H54 (cell line): ENCODE measurements at regions not wholly inside any gene's neighbourhood (a gene's known extent, or its start where the extent isn't known, plus 50 kb on each side); places are given as distances from the start of the nearest gene placed in this dataset.
A peak's percentile ranks its signal among the peaks of the same experiment; 100 is the strongest.

Experiments used
- DNase-seq: peaks from one replicate; pipeline ENCODE4 v3.0.0; 2011; ENCODE audit warnings: low spot score, mixed read lengths; ENCODE audit not compliant: insufficient read length
- FAIRE-seq: peaks from 3 replicates; lab custom pipeline; 2011; peaks lifted over from hg19 to GRCh38; lab: Jason Lieb, UNC
- POLR2A ChIP-seq: IDR thresholded peaks from 2 replicates; pipeline ENCODE4 v1.6.1; 2011; ENCODE audit warnings: low read depth, mild to moderate bottlenecking, low read length

GRCh38 chr10:61153771-61154170, 209.8 kb upstream of the RHOBTB1 start:
- DNase-seq (no peak), FAIRE-seq (no peak)
- TF ChIP-seq POLR2A, result no peak

- TF ChIP-seq POLR2A, result no peak
- DNase-seq (no peak), FAIRE-seq (no peak)
Measured at GRCh38 chr10:61151059-61151458, 207.1 kb upstream of the RHOBTB1 start.

- no peak for TF ChIP-seq POLR2A
- DNase-seq, result no peak
- no peak for FAIRE-seq
Measured at GRCh38 chr10:61148451-61148850, 204.5 kb upstream of the RHOBTB1 start.

GRCh38 chr10:61142987-61143386, 199.0 kb upstream of the RHOBTB1 start:
- no peak for TF ChIP-seq POLR2A
- FAIRE-seq (no peak), DNase-seq (no peak)

GRCh38 chr10:61140765-61141392, 196.9 kb upstream of the RHOBTB1 start:
- no peak for TF ChIP-seq POLR2A
- DNase-seq (peak; percentile 3), FAIRE-seq (peak; percentile 88)

GRCh38 chr10:61139592-61139953, 195.6 kb upstream of the RHOBTB1 start:
- DNase-seq, result no peak
- no peak for TF ChIP-seq POLR2A
- no peak for FAIRE-seq

- no peak for TF ChIP-seq POLR2A
- DNase-seq (no peak), FAIRE-seq (no peak)
Measured at GRCh38 chr10:61138708-61139591, 195.0 kb upstream of the RHOBTB1 start.

DNA sequence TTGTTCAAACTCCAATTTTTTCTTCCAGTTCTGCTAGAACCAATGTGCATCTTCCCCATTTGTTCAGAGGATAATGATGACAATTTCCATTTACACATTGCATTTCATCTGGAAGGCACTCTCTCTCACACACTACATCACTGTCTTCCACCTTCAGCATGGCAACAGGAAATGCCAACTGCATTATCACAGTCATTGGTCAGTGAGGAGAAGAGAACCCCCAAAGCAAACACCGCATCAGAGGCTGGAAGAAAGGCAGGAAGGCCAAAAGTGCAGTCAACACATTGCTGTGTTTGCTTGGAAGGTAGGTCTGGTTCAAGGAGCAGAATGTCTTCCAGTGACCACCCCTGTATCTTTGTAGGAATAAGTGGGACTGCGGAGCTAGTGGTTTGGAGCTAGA, 192.2 kb upstream of the RHOBTB1 start:
- TF ChIP-seq POLR2A, result no peak
- FAIRE-seq (peak; percentile 43), DNase-seq (peak; percentile 1)

DNA sequence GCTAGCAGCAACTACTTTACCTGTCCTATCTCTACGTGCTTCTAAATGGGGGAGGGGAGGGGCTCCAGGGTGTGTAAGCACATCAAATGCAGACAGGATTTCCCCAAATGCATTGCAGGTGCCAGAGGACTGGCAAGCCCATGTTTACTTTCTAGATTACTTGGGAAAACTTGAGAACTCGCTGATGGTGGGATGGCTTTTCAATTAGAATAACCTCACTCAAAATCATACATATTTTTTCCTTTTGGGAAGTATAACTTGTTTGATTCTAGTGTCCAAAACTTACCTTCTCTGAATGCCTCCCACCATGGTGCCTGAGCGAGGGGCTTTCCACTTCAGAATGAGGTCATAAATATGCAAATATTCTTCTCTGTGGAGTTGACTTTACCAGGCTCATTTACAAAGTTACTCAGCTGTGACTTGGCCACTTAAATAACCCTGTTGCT, 191.3 kb upstream of the RHOBTB1 start:
- DNase-seq (no peak), FAIRE-seq (no peak)
- TF ChIP-seq POLR2A, result no peak

GRCh38 chr10:61130366-61130765, 186.4 kb upstream of the RHOBTB1 start:
- FAIRE-seq (no peak), DNase-seq (no peak)
- no peak for TF ChIP-seq POLR2A

GRCh38 chr10:61128196-61128595, 184.2 kb upstream of the RHOBTB1 start:
- no peak for FAIRE-seq

DNA sequence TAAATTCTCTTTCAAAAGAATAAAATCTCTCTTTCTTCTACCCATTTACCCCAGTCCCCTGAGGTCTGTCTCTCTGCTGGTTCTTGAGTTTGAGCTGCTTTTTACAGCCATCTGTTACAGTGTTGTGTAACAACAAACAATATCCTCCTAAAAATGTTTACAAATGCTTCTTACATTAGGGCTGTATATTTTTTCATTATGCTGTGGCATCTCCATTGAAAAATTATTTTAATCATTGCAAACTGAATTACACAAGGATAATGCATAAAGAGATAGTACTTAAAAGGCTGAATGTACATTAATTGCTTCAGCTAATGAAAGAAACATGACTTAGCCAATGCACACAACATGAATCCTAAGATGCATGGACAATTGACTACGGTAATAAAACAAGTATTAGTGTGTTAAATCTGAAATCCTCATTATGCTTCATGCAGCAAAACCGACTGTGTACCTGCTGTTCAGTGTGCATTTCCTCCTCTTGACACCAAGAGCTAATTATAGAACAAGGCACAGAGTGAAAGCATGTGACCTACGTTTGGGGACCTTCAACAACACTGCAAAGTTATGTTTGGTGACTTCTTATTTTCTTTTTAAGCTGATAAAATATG, 181.7 kb upstream of the RHOBTB1 start:
- FAIRE-seq (no peak), DNase-seq (no peak)
- TF ChIP-seq POLR2A, result no peak

More at GRCh38 chr10:61128196-61128595, 184.2 kb upstream of the RHOBTB1 start:
- TF ChIP-seq POLR2A, result no peak
- no peak for DNase-seq

DNA sequence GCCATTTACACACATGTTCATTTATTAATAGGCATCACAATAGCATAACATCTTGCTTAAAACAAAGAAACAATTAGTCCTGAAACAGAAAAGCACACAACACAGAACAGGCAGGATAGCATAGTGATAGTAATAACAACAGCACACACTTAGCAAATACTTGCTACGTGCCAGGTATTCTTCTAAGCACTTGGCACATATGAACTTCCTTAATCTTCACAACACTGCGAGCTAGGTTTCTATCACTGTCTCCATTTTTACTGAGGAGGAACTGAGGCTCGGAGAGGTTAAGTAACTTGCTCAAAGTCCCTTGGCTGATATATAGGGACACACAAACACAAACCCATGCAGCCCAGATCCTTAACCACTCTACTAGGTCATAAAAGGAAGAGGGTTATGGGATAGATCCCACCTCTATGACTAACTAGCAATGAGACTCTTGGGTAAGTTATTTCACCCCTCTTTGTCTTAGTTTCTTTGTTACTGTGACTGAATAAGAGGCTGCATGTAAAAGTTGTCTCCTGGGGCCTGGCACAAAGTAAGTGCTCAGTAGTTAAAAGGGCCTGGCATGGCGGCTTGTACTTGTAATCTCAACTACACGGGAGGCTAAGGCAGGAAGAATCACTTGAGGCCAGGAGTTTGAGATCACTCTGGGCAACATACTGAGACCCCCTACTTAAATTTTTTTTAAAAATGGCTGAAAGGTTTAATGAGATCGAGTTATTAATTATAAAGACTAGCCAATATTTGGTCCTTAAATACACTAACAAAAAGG, 181.0 kb upstream of the RHOBTB1 start:
- FAIRE-seq (no peak), DNase-seq (no peak)
- TF ChIP-seq POLR2A, result no peak

- DNase-seq (no peak), FAIRE-seq (no peak)
- no peak for TF ChIP-seq POLR2A
Measured at GRCh38 chr10:61120805-61121204, 176.8 kb upstream of the RHOBTB1 start.
